Glutamatergic neuron (in vitro differentiated cells): ENCODE measurements at regions not wholly inside any gene's neighbourhood (a gene's known extent, or its start where the extent isn't known, plus 50 kb on each side); places are given as distances from the start of the nearest gene placed in this dataset.

ENCODE experiments used
- DNase-seq: peaks from one replicate; pipeline ENCODE4 v3.0.0; 2022
- H3K27ac Mint-ChIP-seq: one replicate; pipeline ENCODE4 v1.8.0; 2020; ENCODE audit warnings: mild to moderate bottlenecking, mixed read lengths, inconsistent platforms; ENCODE audit not compliant: unreplicated experiment
- H3K27me3 Mint-ChIP-seq: one replicate; pipeline ENCODE4 v1.8.0; 2020; ENCODE audit warnings: mild to moderate bottlenecking, moderate library complexity, mixed read lengths, inconsistent platforms; ENCODE audit not compliant: unreplicated experiment
- H3K36me3 Mint-ChIP-seq: one replicate; pipeline ENCODE4 v1.8.0; 2020; ENCODE audit warnings: mild to moderate bottlenecking, mixed read lengths, inconsistent platforms; ENCODE audit not compliant: unreplicated experiment
- H3K4me1 Mint-ChIP-seq: one replicate; pipeline ENCODE4 v1.8.0; 2020; ENCODE audit warnings: mild to moderate bottlenecking, low read depth, mixed read lengths, inconsistent platforms; ENCODE audit not compliant: unreplicated experiment
- H3K4me3 Mint-ChIP-seq: one replicate; pipeline ENCODE4 v1.8.0; 2020; ENCODE audit warnings: mild to moderate bottlenecking, mixed read lengths, inconsistent platforms; ENCODE audit not compliant: unreplicated experiment
- H3K9me3 Mint-ChIP-seq: one replicate; pipeline ENCODE4 v1.8.0; 2020; ENCODE audit warnings: mild to moderate bottlenecking, moderate library complexity, mixed read lengths, inconsistent platforms; ENCODE audit not compliant: unreplicated experiment
- CTCF ChIP-seq: fragments of 200-600 bp; sonication (generic); IDR thresholded peaks from one replicate; pipeline ENCODE4 v1.5.0; 2021; ENCODE audit not compliant: partially characterized antibody, unreplicated experiment

GRCh38 chr16:13768471-13768870, 151.5 kb upstream of the ERCC4 start:
- no peak for DNase-seq
- Mint-ChIP-seq H3K27ac (no peak overlapping the region), H3K4me1 (no peaks in the 10 kb centered on the region), H3K4me3 (no peak overlapping the region), H3K36me3 (no peaks in the 10 kb centered on the region), H3K9me3 (no peaks in the 10 kb centered on the region), H3K27me3 (peaks cover 2% of the 10 kb centered on the region)
- no peak for TF ChIP-seq CTCF

GRCh38 chr16:13770436-13770835, 149.5 kb upstream of the ERCC4 start:
- H3K36me3 Mint-ChIP-seq, result no peaks in the 10 kb centered on the region
- no peaks in the 10 kb centered on the region for H3K27me3 Mint-ChIP-seq
- no peak for DNase-seq
- no peaks in the 10 kb centered on the region for H3K4me1 Mint-ChIP-seq
- TF ChIP-seq CTCF, result no peak
- no peak overlapping the region for H3K4me3 Mint-ChIP-seq
- no peak overlapping the region for H3K27ac Mint-ChIP-seq
- peaks cover 1% of the 10 kb centered on the region for H3K9me3 Mint-ChIP-seq

- Mint-ChIP-seq H3K4me3 (no peak overlapping the region), H3K27me3 (no peaks in the 10 kb centered on the region), H3K9me3 (peaks cover 4% of the 10 kb centered on the region), H3K36me3 (no peaks in the 10 kb centered on the region), H3K27ac (no peak overlapping the region), H3K4me1 (no peaks in the 10 kb centered on the region)
- DNase-seq, result no peak
- no peak for TF ChIP-seq CTCF
Measured at GRCh38 chr16:13772782-13773181, 147.2 kb upstream of the ERCC4 start.

GRCh38 chr16:13779676-13780075, 140.3 kb upstream of the ERCC4 start:
- Mint-ChIP-seq H3K9me3 (peaks cover 4% of the 10 kb centered on the region), H3K27ac (no peak overlapping the region), H3K36me3 (no peaks in the 10 kb centered on the region), H3K27me3 (peaks cover 1% of the 10 kb centered on the region), H3K4me1 (peaks cover 13% of the 10 kb centered on the region), H3K4me3 (no peak overlapping the region)
- no peak for DNase-seq
- no peak for TF ChIP-seq CTCF

- H3K36me3 Mint-ChIP-seq, result no peaks in the 10 kb centered on the region
- H3K27ac Mint-ChIP-seq, result no peak overlapping the region
- H3K9me3 Mint-ChIP-seq, result peaks cover 4% of the 10 kb centered on the region
- peaks cover 1% of the 10 kb centered on the region for H3K27me3 Mint-ChIP-seq
- no peak for DNase-seq
- no peak for TF ChIP-seq CTCF
- H3K4me1 Mint-ChIP-seq, result peaks cover 13% of the 10 kb centered on the region
- H3K4me3 Mint-ChIP-seq, result no peak overlapping the region
Measured at GRCh38 chr16:13780406-13781168, 139.4 kb upstream of the ERCC4 start.
